Esophagus squamous epithelium (tissue), 4 donors: ENCODE measurements at regions not wholly inside any gene's neighbourhood (a gene's known extent, or its start where the extent isn't known, plus 50 kb on each side); places are given as distances from the start of the nearest gene placed in this dataset.

Source experiments
- CTCF ChIP-seq, 6 experiments: fragments of 450-650 bp in 4 of 6; fragments of 200-600 bp in 2 of 6; sonication (generic) in 2 of 6; IDR thresholded peaks; one replicate each; pipeline ENCODE4 v1.5.1; 2016 to 2019; ENCODE audit warnings: antibody characterized with exemption in 6 of 6, mild to moderate bottlenecking in 4 of 6, moderate library complexity in 4 of 6
- POLR2A ChIP-seq, 4 donors: fragments of 450-650 bp; IDR thresholded peaks; one replicate each; pipeline ENCODE4 v1.6.1; 2017; ENCODE audit warnings: antibody characterized with exemption in 4 of 4, mild to moderate bottlenecking in 4 of 4, moderate library complexity in 3 of 4

GRCh38 chr13:104553186-104553585, 1487.0 kb upstream of the SLC10A2 start:
- no peak for TF ChIP-seq POLR2A (IDR thresholded peaks at IDR 0.05)
- TF ChIP-seq CTCF (IDR thresholded peaks at IDR 0.05), result no peak
